ENCODE measurements at regions not wholly inside any gene's neighbourhood (a gene's known extent, or its start where the extent isn't known, plus 50 kb on each side); places are given as distances from the start of the nearest gene placed in this dataset.

DNA sequence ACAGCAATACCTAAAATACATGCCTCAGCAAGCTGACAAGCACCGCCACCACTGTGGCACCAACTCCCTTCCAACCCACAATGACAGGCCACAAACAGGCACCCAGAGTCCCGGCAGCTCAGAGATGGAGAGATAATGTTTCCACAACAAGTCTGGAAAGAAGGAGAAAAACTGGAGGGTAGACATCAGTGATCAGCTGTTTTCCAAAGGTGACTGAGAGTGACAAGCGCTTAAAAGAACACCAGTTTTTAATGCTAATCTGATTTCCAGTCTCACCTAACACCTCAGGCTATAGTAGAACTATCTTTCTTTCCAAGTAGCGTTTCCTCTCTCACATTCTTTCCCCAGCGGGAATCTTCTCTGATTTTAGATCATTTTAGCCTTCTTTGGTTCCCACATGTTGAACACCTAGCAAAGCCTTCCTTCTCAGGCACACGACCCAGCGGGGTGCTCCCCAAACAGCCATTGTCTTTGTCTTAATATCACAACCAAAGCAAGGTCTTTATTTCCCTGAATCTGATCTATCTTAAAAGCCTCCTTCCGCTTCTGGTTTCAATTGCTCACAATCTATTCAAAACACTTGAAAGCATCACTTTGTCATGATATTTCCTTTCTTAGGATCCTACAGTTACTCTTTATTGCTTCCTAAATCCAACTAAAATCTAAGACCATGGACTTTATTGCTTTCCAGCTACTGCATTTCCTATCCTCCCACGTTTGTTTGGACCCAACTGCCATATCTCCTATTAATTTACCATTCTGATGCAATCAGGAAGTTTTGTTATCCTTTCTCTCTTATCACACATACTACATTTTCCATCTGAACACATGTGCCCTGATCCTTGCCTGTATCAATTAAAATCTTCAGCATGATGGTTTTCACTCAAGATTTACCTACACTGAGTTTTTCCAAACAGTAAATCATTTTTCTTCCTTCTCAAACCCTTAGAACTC lies 282.7 kb downstream of the ADGB start:
- TF ChIP-seq CTCF (IDR thresholded peaks at IDR 0.05; ENCODE audit: insufficient read depth, low read depth, low read length, missing control alignments), result no peak
- no peak for DNase-seq (ENCODE audit: low read depth)
- no peak overlapping the region for H3K4me3 ChIP-seq (ENCODE audit: low read depth, low read length)

DNA sequence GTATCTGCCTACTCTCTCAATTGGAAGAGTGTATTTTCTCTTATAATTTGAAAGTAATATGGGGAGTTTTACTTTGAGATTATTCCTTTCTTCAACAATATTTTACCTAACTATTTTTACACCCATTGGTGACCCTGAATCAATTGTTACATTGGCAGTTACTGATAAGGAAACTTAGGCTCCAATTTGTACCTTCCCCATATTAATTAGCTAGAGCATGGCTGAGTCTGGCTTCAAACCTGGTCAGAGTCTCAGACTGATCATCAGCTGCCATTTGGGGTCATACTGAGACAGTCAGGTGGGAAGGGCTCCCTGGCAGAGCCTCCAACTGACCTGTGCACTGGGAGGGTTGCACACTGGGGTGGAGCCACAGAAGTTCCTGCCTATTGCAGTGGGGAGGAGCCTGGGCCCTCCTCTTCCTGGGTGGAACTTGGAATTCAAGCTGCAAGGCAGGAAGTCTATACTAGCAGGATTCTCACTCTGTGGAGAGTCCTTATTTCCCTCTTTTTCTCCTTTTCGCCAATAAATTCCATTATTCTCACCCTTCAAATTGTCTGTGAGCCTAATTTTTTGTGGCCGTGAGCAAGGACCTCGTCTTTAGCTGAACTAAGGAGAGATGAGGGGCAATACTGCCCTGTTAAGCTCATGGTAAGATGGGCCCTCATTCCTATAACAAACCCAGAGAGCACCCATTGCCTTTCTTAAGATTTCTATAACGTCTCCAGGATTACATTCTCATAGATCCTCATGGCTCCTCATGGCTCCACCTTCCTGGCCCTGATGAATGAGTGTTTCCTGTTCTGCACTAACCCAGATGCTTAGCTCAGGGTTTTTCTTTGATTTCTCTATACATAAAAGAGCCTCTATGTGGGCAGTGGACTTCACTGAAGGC lies 285.1 kb downstream of the ADGB start:
- DNase-seq (ENCODE audit: low read depth), result no peak
- no peak overlapping the region for H3K4me3 ChIP-seq (ENCODE audit: low read depth, low read length)
- TF ChIP-seq CTCF (IDR thresholded peaks at IDR 0.05; ENCODE audit: insufficient read depth, low read depth, low read length, missing control alignments), result no peak

DNA sequence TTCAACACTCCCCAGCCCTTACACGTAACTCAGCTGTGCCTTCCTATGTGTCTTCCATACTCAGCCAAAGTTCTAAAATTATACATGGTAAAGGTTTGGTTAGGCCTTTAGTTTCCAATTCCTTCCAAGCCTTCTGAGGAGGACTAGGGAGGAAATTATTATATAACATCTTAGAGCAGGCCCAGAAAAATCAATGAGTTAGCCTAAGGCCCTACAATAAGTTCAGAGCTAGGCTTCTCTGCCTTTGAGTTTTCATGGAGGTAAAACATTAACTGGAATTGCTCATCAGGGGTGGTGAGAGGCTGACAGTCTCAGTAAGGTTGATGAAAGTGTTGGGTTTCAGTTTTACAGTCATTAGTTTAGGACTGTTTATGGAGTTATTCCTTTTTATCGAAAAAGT lies 286.0 kb downstream of the ADGB start:
- DNase-seq (ENCODE audit: low read depth), result no peak
- no peak for TF ChIP-seq CTCF (IDR thresholded peaks at IDR 0.05; ENCODE audit: insufficient read depth, low read depth, low read length, missing control alignments)
- no peak overlapping the region for H3K4me3 ChIP-seq (ENCODE audit: low read depth, low read length)

DNA sequence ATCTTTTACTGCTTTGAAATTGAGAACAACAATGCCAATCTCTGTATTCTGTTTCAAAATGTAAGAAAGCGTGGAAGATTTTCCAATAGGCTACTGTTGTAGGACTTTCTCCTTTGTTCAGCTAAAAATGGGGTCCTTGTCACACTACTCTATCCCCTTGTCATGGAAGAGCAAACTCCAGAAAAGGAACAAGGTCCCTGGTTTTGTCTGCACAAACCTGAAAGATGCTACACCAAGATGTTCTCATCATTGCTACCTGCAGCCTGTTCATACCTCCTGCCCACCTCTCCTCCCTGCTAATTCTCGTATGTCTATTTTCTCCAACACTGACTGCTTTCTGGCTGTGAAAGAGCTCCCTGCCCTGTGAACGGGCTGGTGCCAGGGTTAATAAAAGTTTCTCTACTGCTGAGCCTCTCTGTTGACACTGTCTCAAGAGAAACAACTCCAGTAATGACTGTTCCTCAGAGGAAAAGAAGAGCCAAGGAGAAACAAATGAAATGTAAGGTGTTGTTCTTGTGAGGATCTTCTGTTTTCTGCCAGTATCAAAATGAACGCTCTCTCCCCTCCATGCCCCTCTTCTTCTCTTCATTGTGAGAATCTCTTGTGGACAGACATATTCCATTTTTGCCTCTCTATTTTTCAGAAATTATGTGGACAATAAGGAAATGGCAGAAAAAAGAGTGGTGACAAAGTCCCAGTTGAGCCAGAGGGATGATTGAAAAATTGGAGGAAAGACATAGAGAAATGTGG lies 287.1 kb downstream of the ADGB start:
- no peak for TF ChIP-seq CTCF (IDR thresholded peaks at IDR 0.05; ENCODE audit: insufficient read depth, low read depth, low read length, missing control alignments)
- DNase-seq (ENCODE audit: low read depth), result no peak
- H3K4me3 ChIP-seq (ENCODE audit: low read depth, low read length), result no peak overlapping the region

DNA sequence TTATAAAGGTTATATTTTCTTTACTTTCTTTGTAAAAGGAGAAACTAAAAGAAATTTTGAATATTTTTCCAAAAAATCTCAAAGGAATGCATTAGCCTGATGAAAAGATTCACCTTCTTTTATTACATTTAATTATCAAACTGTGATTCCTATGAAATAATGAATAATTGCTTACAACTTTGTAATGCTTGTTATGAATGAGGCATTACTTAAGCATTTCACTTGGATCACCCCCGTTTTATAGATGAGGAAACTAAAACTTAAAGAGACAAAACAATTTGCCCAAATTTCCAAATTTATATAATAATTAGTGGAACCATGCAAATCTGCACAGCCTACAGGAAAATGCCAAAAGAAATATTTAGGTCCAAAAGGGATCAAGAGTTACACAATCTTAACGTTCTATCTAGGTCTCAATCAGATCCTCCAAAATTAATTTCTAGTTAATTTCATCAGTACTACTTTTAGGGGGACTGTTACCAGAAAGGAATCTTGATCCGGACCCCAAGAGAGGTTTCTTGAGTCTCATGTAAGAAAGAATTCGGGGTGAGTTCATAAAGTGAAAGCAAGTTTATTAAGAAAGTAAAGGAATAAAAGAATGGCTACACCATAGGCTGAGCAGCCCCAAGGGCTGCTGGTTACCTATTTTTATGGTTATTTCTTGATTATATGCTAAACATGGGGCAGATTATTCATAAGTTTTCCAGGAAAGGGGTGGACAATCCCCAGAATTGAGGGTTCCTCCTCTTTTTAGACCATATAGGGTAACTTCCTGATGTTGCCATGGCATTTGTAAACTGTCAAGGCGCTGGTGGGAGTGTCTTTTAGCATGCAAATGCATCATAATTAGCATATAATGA lies 288.0 kb downstream of the ADGB start:
- no peak overlapping the region for H3K4me3 ChIP-seq (ENCODE audit: low read depth, low read length)
- TF ChIP-seq CTCF (IDR thresholded peaks at IDR 0.05; ENCODE audit: insufficient read depth, low read depth, low read length, missing control alignments), result no peak
- DNase-seq (ENCODE audit: low read depth), result no peak

Measured in GM12865 (cell line).